NCI-H526 (cell line): ENCODE measurements at regions not wholly inside any gene's neighbourhood (a gene's known extent, or its start where the extent isn't known, plus 50 kb on each side); places are given as distances from the start of the nearest gene placed in this dataset.

ENCODE experiments used
- DNase-seq, 2 experiments: peaks; one replicate each; lab custom pipeline; 2025; lab: John Stamatoyannopoulos, UW

GRCh38 chr1:229110986-229111385, 159.9 kb upstream of the RAB4A start:
- DNase-seq: no peak

GRCh38 chr1:229111703-229112319, 159.1 kb upstream of the RAB4A start:
- DNase-seq: no peak

- no peak for DNase-seq
These were observed 157.9 kb upstream of the RAB4A start for GRCh38 chr1:229112832-229113548.

- no peak for DNase-seq
These were observed 156.6 kb upstream of the RAB4A start for GRCh38 chr1:229114315-229114714.

- DNase-seq: no peak
These were observed 156.0 kb upstream of the RAB4A start for GRCh38 chr1:229114850-229115365.

GRCh38 chr1:229116114-229116513, 154.8 kb upstream of the RAB4A start:
- DNase-seq: no peak

- no peak for DNase-seq
These were observed 153.1 kb upstream of the RAB4A start for GRCh38 chr1:229117664-229118300.

- no peak for DNase-seq
These were observed 152.3 kb upstream of the RAB4A start for GRCh38 chr1:229118477-229119061.

GRCh38 chr1:229119161-229119560, 151.8 kb upstream of the RAB4A start:
- DNase-seq: no peak

- DNase-seq: no peak
These were observed 151.0 kb upstream of the RAB4A start for GRCh38 chr1:229119876-229120275.

GRCh38 chr1:229121845-229122436, 149.0 kb upstream of the RAB4A start:
- DNase-seq: peak in 1 of 2 experiments; percentile 73

GRCh38 chr1:229122606-229123005, 148.3 kb upstream of the RAB4A start:
- no peak for DNase-seq

GRCh38 chr1:229124116-229124515, 146.8 kb upstream of the RAB4A start:
- DNase-seq: no peak

GRCh38 chr1:229124520-229125124, 146.3 kb upstream of the RAB4A start:
- no peak for DNase-seq

- no peak for DNase-seq
These were observed 143.6 kb upstream of the RAB4A start for GRCh38 chr1:229127301-229127700.

- DNase-seq: no peak
These were observed 142.8 kb upstream of the RAB4A start for GRCh38 chr1:229128066-229128608.

- DNase-seq: no peak
These were observed 141.4 kb upstream of the RAB4A start for GRCh38 chr1:229129301-229130027.

- peak in 1 of 2 experiments; percentile 24 for DNase-seq
These were observed 140.8 kb upstream of the RAB4A start for GRCh38 chr1:229130028-229130668.

GRCh38 chr1:229131243-229132105, 139.4 kb upstream of the RAB4A start:
- peak; percentile 73 to 82 for DNase-seq
